NCI-H510A treated with DMSO at 0.1 percent for 48 hours (cell line): ENCODE measurements at regions not wholly inside any gene's neighbourhood (a gene's known extent, or its start where the extent isn't known, plus 50 kb on each side); places are given as distances from the start of the nearest gene placed in this dataset.

ENCODE experiments used
- DNase-seq: peaks from one replicate; lab custom pipeline; 2025; lab: John Stamatoyannopoulos, UW

GRCh38 chr14:87879389-87879788, 113.6 kb downstream of the GALC start:
- DNase-seq: no peak

GRCh38 chr14:87878959-87879358, 114.0 kb downstream of the GALC start:
- DNase-seq: no peak

GRCh38 chr14:87877877-87878276, 115.1 kb downstream of the GALC start:
- DNase-seq: no peak

- DNase-seq: no peak
These were observed 118.3 kb downstream of the GALC start for GRCh38 chr14:87874676-87875075.

- no peak for DNase-seq
These were observed 119.2 kb downstream of the GALC start for GRCh38 chr14:87873741-87874140.

GRCh38 chr14:87869619-87870583, 123.1 kb downstream of the GALC start:
- no peak for DNase-seq

- no peak for DNase-seq
These were observed 124.1 kb downstream of the GALC start for GRCh38 chr14:87868920-87869319.

GRCh38 chr14:87866116-87866515, 126.9 kb downstream of the GALC start:
- no peak for DNase-seq

GRCh38 chr14:87864356-87865270, 128.4 kb downstream of the GALC start:
- DNase-seq: no peak

GRCh38 chr14:87863047-87863446, 129.9 kb downstream of the GALC start:
- no peak for DNase-seq

- no peak for DNase-seq
These were observed 140.9 kb downstream of the GALC start for GRCh38 chr14:87852107-87852506.

GRCh38 chr14:87851190-87851589, 141.8 kb downstream of the GALC start:
- no peak for DNase-seq

- DNase-seq: no peak
These were observed 145.7 kb downstream of the GALC start for GRCh38 chr14:87847216-87847755.

- DNase-seq: no peak
These were observed 152.1 kb downstream of the GALC start for GRCh38 chr14:87840906-87841305.

GRCh38 chr14:87838931-87839330, 154.1 kb downstream of the GALC start:
- no peak for DNase-seq

- no peak for DNase-seq
These were observed 155.7 kb downstream of the GALC start for GRCh38 chr14:87837296-87837695.

- DNase-seq: no peak
These were observed 158.4 kb downstream of the GALC start for GRCh38 chr14:87834594-87834993.

- no peak for DNase-seq
These were observed 160.0 kb downstream of the GALC start for GRCh38 chr14:87833026-87833425.

GRCh38 chr14:87830443-87831096, 162.4 kb downstream of the GALC start:
- no peak for DNase-seq

- no peak for DNase-seq
These were observed 163.4 kb downstream of the GALC start for GRCh38 chr14:87829543-87829942.

GRCh38 chr14:87824266-87824665, 168.7 kb downstream of the GALC start:
- DNase-seq: no peak

- no peak for DNase-seq
These were observed 176.6 kb downstream of the GALC start for GRCh38 chr14:87816416-87816815.
